Tibial nerve (tissue), 4 donors: ENCODE measurements at regions not wholly inside any gene's neighbourhood (a gene's known extent, or its start where the extent isn't known, plus 50 kb on each side); places are given as distances from the start of the nearest gene placed in this dataset.

Experiments
- CTCF ChIP-seq, 5 experiments: fragments of 200-600 bp in 3 of 5; fragments of 450-650 bp in 2 of 5; sonication (generic) in 3 of 5; IDR thresholded peaks; one replicate each; pipeline ENCODE4 v1.5.1; 2016 to 2019; ENCODE audit warnings: antibody characterized with exemption in 5 of 5, mild to moderate bottlenecking in 3 of 5, moderate library complexity in 2 of 5
- EP300 ChIP-seq, 2 donors: sonication (generic); formaldehyde crosslinking; IDR thresholded peaks; one replicate each; pipeline ENCODE4 v1.6.1; 2017; ENCODE audit warnings: antibody characterized with exemption in 2 of 2, mild to moderate bottlenecking in 1 of 2
- POLR2A ChIP-seq, 2 donors: fragments of 450-650 bp; IDR thresholded peaks; one replicate each; pipeline ENCODE4 v1.6.1; 2017; ENCODE audit warnings: antibody characterized with exemption in 2 of 2, mild to moderate bottlenecking in 2 of 2, moderate library complexity in 2 of 2

GRCh38 chr20:48054051-48054450 lies 268.8 kb upstream of the SULF2 start:
- no peak for TF ChIP-seq CTCF (IDR thresholded peaks at IDR 0.05)
- TF ChIP-seq POLR2A (IDR thresholded peaks at IDR 0.05), result no peak
- no peak for TF ChIP-seq EP300 (IDR thresholded peaks at IDR 0.05)
